DND-41 (cell line): ENCODE measurements at regions not wholly inside any gene's neighbourhood (a gene's known extent, or its start where the extent isn't known, plus 50 kb on each side); places are given as distances from the start of the nearest gene placed in this dataset.

Source experiments
- CTCF ChIP-seq: IDR thresholded peaks from 2 replicates; pipeline ENCODE4 v1.5.1; 2012; ENCODE audit warnings: borderline replicate concordance, low read length, moderate library complexity, mild to moderate bottlenecking; ENCODE audit not compliant: poor library complexity, severe bottlenecking; ENCODE audit errors: extremely low read depth
- EZH2 ChIP-seq: IDR thresholded peaks from 3 replicates; pipeline ENCODE4 v1.6.1; 2012; ENCODE audit warnings: borderline replicate concordance, low read depth, mild to moderate bottlenecking, moderate library complexity, low read length, inconsistent platforms; ENCODE audit not compliant: severe bottlenecking

- no peak for TF ChIP-seq EZH2
- no peak for TF ChIP-seq CTCF
Measured at GRCh38 chr10:64210211-64210610, 689.0 kb downstream of the REEP3 start.
